ENCODE measurements at regions not wholly inside any gene's neighbourhood (a gene's known extent, or its start where the extent isn't known, plus 50 kb on each side); places are given as distances from the start of the nearest gene placed in this dataset.

DNA sequence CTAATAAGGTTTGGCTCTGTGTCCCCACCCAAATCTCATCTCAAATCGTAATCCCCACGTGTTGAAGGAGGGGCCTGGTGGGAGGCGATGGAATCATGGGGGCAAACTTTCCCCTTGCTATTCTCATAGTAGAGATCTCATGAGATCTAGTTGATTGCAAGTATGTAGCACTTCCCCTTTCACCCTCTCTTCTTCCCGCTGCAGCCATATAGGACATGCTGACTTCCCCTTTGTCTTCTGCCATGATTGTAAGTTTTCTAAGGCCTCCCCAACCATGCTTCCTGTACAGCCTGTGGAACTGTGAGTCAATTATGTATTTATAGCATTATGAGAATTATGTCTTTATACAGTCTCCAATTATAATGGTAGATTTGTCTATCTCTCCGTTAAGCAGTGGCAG is 594.5 kb downstream of the ACTR3B start (continued):
- TF ChIP-seq TOPORS (CRISPR knock-in tag; IDR thresholded peaks at IDR 0.05) (no peak), ZNF883 (CRISPR knock-in tag; IDR thresholded peaks at IDR 0.05; ENCODE audit: not compliant biosample characterization) (no peak), TAF15 (IDR thresholded peaks at IDR 0.05; ENCODE audit: low read depth, low read length, poor library complexity, severe bottlenecking) (no peak), HMGXB3 (CRISPR knock-in tag; IDR thresholded peaks at IDR 0.05; ENCODE audit: borderline replicate concordance) (no peak)

DNA sequence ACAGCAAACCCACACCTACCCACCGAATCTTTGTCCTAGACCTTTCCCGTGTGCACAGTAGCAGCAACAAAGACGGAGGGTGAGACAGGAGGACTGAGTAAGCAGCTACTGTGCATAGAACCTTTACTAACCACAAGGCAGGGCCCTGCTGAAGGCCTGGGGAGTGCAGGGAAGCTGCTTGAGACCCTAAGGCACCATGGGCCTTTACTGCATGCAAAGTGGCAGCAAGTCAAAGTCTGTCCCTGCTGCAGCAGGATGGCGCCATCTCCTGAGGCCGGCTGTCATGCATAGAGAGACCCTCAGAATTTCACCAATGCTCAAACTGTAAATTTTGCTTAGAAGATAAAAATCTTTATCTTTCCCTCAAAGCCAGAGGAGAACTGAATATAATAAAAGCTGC is 610.5 kb downstream of the ACTR3B start:
- no peaks in the 10 kb centered on the region for H3K4me1 ChIP-seq (ENCODE audit: insufficient read depth, low read length)
- FAIRE-seq (no peak), ATAC-seq (no peak), DNase-seq (ENCODE audit: low spot score) (no peak)
- H3K79me2 ChIP-seq (ENCODE audit: insufficient read depth, low read length) = no peaks in the 10 kb centered on the region
- no peaks in the 10 kb centered on the region for H3K27me3 ChIP-seq (ENCODE audit: control insufficient read depth in 1 of 2, insufficient read depth in 2 of 2, low read length in 2 of 2)
- intact Hi-C loops (cut with micrococcal nuclease; ENCODE audit: unreplicated experiment) (no loop called here), in situ Hi-C loops (cut with HindIII; ENCODE audit: extremely low pct_ligation_motif_present, low pct_unique_long_range_greater_than_20kb) (no loop called here)
- H3K27ac ChIP-seq (ENCODE audit: extremely low read length, insufficient read depth, low read length) = no peak overlapping the region
- no peak overlapping the region for H3K4me3 ChIP-seq (replicated peaks in 1 of 3; ENCODE audit: insufficient read depth in 1 of 3, low read depth in 2 of 3, low read length in 3 of 3)
- ChIA-PET CTCF (ENCODE audit: low intra/inter-chr PET ratio, low total read pairs) (no interaction called here), POLR2A (no interaction called here)
- BruUV-seq (replicated peaks) = no TSS peak
- H3K9me3 ChIP-seq (ENCODE audit: low read length) = peaks cover 23% of the 10 kb centered on the region; the same call in 1 of the 2 replicates
- H4K20me1 ChIP-seq (ENCODE audit: insufficient read depth, low read length) = no peaks in the 10 kb centered on the region
- H2AFZ ChIP-seq (ENCODE audit: low read length) = no peak overlapping the region
- TF ChIP-seq, protein P1, sequence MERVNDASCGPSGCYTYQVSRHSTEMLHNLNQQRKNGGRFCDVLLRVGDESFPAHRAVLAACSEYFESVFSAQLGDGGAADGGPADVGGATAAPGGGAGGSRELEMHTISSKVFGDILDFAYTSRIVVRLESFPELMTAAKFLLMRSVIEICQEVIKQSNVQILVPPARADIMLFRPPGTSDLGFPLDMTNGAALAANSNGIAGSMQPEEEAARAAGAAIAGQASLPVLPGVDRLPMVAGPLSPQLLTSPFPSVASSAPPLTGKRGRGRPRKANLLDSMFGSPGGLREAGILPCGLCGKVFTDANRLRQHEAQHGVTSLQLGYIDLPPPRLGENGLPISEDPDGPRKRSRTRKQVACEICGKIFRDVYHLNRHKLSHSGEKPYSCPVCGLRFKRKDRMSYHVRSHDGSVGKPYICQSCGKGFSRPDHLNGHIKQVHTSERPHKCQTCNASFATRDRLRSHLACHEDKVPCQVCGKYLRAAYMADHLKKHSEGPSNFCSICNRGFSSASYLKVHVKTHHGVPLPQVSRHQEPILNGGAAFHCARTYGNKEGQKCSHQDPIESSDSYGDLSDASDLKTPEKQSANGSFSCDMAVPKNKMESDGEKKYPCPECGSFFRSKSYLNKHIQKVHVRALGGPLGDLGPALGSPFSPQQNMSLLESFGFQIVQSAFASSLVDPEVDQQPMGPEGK (CRISPR knock-in tag; IDR thresholded peaks at IDR 0.05) = no peak
- TF ChIP-seq SAFB2 (CRISPR knock-in tag; IDR thresholded peaks at IDR 0.05; ENCODE audit: borderline replicate concordance, low read depth) = no peak
- peak; percentile 34; the same call in 1 of the 2 replicates for TF ChIP-seq CTCF (CRISPR knock-in tag; IDR thresholded peaks at IDR 0.05)
- peak; percentile 26 for TF ChIP-seq STAG1 (CRISPR knock-in tag; IDR thresholded peaks at IDR 0.05)
- TF ChIP-seq, protein P2, sequence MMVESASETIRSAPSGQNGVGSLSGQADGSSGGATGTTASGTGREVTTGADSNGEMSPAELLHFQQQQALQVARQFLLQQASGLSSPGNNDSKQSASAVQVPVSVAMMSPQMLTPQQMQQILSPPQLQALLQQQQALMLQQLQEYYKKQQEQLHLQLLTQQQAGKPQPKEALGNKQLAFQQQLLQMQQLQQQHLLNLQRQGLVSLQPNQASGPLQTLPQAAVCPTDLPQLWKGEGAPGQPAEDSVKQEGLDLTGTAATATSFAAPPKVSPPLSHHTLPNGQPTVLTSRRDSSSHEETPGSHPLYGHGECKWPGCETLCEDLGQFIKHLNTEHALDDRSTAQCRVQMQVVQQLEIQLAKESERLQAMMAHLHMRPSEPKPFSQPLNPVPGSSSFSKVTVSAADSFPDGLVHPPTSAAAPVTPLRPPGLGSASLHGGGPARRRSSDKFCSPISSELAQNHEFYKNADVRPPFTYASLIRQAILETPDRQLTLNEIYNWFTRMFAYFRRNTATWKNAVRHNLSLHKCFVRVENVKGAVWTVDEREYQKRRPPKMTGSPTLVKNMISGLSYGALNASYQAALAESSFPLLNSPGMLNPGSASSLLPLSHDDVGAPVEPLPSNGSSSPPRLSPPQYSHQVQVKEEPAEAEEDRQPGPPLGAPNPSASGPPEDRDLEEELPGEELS (CRISPR knock-in tag; IDR thresholded peaks at IDR 0.05) = no peak
- no peak for TF ChIP-seq THAP7 (CRISPR knock-in tag; IDR thresholded peaks at IDR 0.05)
- no peak for TF ChIP-seq SP140L (CRISPR knock-in tag; IDR thresholded peaks at IDR 0.05; ENCODE audit: borderline replicate concordance)
- 3% methylated on average over 5 of the region's 5 CpGs for WGBS (ENCODE audit: low lambda C conversion rate)
- H3K36me3 ChIP-seq (replicated peaks in 1 of 2; ENCODE audit: control insufficient read depth in 1 of 2, insufficient read depth in 2 of 2, low read length in 2 of 2) = no peaks in the 10 kb centered on the region
- no peak overlapping the region for H3K9ac ChIP-seq (ENCODE audit: insufficient read depth, low read depth, low read length)
- no peak overlapping the region for H3K4me2 ChIP-seq (ENCODE audit: low read depth, low read length)
